CD8-positive, alpha-beta memory T cell (primary cell): ENCODE measurements at regions not wholly inside any gene's neighbourhood (a gene's known extent, or its start where the extent isn't known, plus 50 kb on each side); places are given as distances from the start of the nearest gene placed in this dataset.

Experiments used
- CTCF ChIA-PET: fragments of 350-600 bp; sonication (Branson Sonifier 250); formaldehyde crosslinking; loops from one replicate; lab custom pipeline; 2021; ENCODE audit warnings: antibody characterized with exemption; lab: Charles Lee
- POLR2A ChIA-PET: fragments of 350-600 bp; sonication (Branson Sonifier 250); formaldehyde crosslinking; loops from one replicate; lab custom pipeline; 2021; ENCODE audit warnings: antibody characterized with exemption; lab: Charles Lee
- DNase-seq, 5 donors: peaks; one replicate each; pipeline versions ENCODE4 v3.0.0 to v3.0.0-alpha.2; 2020 to 2022; ENCODE audit warnings: mixed read lengths in 1 of 5
- H3K27ac ChIP-seq: one replicate; pipeline ENCODE4 v1.7.0; 2013; ENCODE audit warnings: low read depth, mild to moderate bottlenecking, low read length, moderate library complexity
- H3K27me3 ChIP-seq: 2 replicates; pipeline ENCODE4 v1.7.0; 2013; ENCODE audit warnings: low read length, mild to moderate bottlenecking; ENCODE audit not compliant: insufficient read depth, poor library complexity, severe bottlenecking
- H3K36me3 ChIP-seq: 2 replicates; pipeline ENCODE4 v1.7.0; 2013; ENCODE audit warnings: mild to moderate bottlenecking, low read length, moderate library complexity; ENCODE audit not compliant: insufficient read depth
- H3K4me1 ChIP-seq: 2 replicates; pipeline ENCODE4 v1.7.0; 2013; ENCODE audit warnings: mild to moderate bottlenecking, low read length, moderate library complexity; ENCODE audit not compliant: insufficient read depth
- H3K4me3 ChIP-seq: 2 replicates; pipeline ENCODE4 v1.7.0; 2013; ENCODE audit warnings: mild to moderate bottlenecking, low read length
- H3K9me3 ChIP-seq: 2 replicates; pipeline ENCODE4 v1.7.0; 2013; ENCODE audit warnings: mild to moderate bottlenecking, low read length
- H3K27ac Mint-ChIP-seq, 8 donors: one replicate each; pipeline ENCODE4 v1.8.0; 2020 to 2021; ENCODE audit warnings: mixed read lengths in 8 of 8, mild to moderate bottlenecking in 6 of 8, inconsistent platforms in 3 of 8, moderate library complexity in 3 of 8
- H3K27me3 Mint-ChIP-seq, 2 donors: one replicate each; pipeline ENCODE4 v1.8.0; 2020 to 2021; ENCODE audit warnings: mixed read lengths in 2 of 2, mild to moderate bottlenecking in 1 of 2, moderate library complexity in 1 of 2
- H3K36me3 Mint-ChIP-seq, 3 donors: one replicate each; pipeline ENCODE4 v1.8.0; 2020 to 2021; ENCODE audit warnings: mixed read lengths in 3 of 3, inconsistent platforms in 1 of 3, mild to moderate bottlenecking in 1 of 3
- H3K4me1 Mint-ChIP-seq, 3 donors: one replicate each; pipeline ENCODE4 v1.8.0; 2020 to 2021; ENCODE audit warnings: mixed read lengths in 3 of 3, inconsistent platforms in 1 of 3, mild to moderate bottlenecking in 1 of 3
- H3K4me3 Mint-ChIP-seq, 7 donors: one replicate each; pipeline ENCODE4 v1.8.0; 2020 to 2021; ENCODE audit warnings: mixed read lengths in 7 of 7, mild to moderate bottlenecking in 6 of 7, moderate library complexity in 4 of 7, inconsistent platforms in 2 of 7
- H3K9me3 Mint-ChIP-seq, 5 donors: one replicate each; pipeline ENCODE4 v1.8.0; 2020 to 2022; ENCODE audit warnings: mixed read lengths in 5 of 5, mild to moderate bottlenecking in 3 of 5, moderate library complexity in 2 of 5, inconsistent platforms in 1 of 5

- H3K27ac ChIP-seq, result no peak overlapping the region
- Mint-ChIP-seq H3K27ac (no peak overlapping the region), H3K36me3 (no peaks in the 10 kb centered on the region), H3K27me3 (no peaks in the 10 kb centered on the region), H3K4me1 (no peaks in the 10 kb centered on the region), H3K9me3 (peaks cover 0 to 2% (median 0%) of the 10 kb centered on the region in 5 donors), H3K4me3 (no peak overlapping the region)
- H3K36me3 ChIP-seq, result no peaks in the 10 kb centered on the region
- no peaks in the 10 kb centered on the region for H3K4me1 ChIP-seq
- no peaks in the 10 kb centered on the region for H3K27me3 ChIP-seq
- ChIA-PET CTCF (no interaction called here), POLR2A (no interaction called here)
- no peaks in the 10 kb centered on the region for H3K9me3 ChIP-seq
- DNase-seq, result no peak
- H3K4me3 ChIP-seq, result no peak overlapping the region
These were observed 808.4 kb downstream of the BCL11A start for GRCh38 chr2:59745085-59745484.

DNA sequence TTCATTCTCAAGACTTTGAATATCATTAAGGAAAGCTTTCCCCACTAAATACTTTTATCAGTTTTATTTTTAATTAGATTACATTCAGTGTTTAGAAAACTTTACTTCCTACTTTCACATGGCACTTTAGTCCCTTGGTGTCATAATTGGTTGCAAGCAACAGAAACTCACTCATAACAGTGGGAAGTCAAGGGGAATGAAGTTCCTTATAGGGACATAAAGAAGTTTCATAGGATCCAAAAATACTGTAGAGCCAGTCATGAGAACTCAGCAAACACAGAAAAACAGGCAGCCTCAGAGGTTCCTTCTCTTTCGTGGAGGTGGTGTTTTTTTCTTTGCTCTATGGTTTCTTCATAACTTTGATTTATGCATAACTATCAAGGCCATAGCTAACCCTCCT, 809.0 kb downstream of the BCL11A start:
- no peak overlapping the region for H3K4me3 ChIP-seq
- peaks cover 0 to 2% (median 0%) of the 10 kb centered on the region in 5 donors for H3K9me3 Mint-ChIP-seq
- CTCF ChIA-PET, result no interaction called here
- H3K9me3 ChIP-seq, result no peaks in the 10 kb centered on the region
- no peak overlapping the region for H3K27ac Mint-ChIP-seq
- H3K27ac ChIP-seq, result no peak overlapping the region
- POLR2A ChIA-PET, result no interaction called here
- H3K36me3 Mint-ChIP-seq, result no peaks in the 10 kb centered on the region
- no peaks in the 10 kb centered on the region for H3K4me1 Mint-ChIP-seq
- H3K4me3 Mint-ChIP-seq, result no peak overlapping the region
- no peaks in the 10 kb centered on the region for H3K27me3 Mint-ChIP-seq
- H3K36me3 ChIP-seq, result no peaks in the 10 kb centered on the region
- no peaks in the 10 kb centered on the region for H3K4me1 ChIP-seq
- no peaks in the 10 kb centered on the region for H3K27me3 ChIP-seq
- no peak for DNase-seq

DNA sequence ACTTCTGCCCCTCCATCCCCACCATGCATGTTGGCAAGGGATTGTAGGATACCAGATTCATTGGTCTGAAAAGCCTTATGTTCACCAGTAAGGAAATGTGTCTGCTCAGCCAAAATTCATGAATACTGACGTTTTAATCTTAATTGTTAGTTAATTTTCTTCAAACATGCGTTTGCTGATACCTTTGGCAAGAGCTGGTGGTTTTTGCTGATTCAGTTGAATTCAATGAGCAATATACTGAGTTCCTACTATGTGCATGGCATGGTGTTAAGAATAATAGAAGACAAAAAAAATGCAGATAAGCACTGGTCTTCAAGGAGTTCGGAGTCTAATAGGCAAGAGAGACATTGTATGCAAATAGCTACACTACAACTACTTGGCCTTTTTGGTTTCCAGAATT, 811.6 kb downstream of the BCL11A start:
- Histone ChIP-seq H3K27me3 (no peaks in the 10 kb centered on the region), H3K4me1 (no peaks in the 10 kb centered on the region), H3K9me3 (no peaks in the 10 kb centered on the region), H3K4me3 (no peak overlapping the region), H3K36me3 (no peaks in the 10 kb centered on the region), H3K27ac (no peak overlapping the region)
- no peaks in the 10 kb centered on the region for H3K36me3 Mint-ChIP-seq
- H3K9me3 Mint-ChIP-seq, result peaks cover 0 to 3% (median 2%) of the 10 kb centered on the region in 5 donors
- DNase-seq, result no peak
- POLR2A ChIA-PET, result no interaction called here
- H3K4me1 Mint-ChIP-seq, result no peaks in the 10 kb centered on the region
- H3K27me3 Mint-ChIP-seq, result no peaks in the 10 kb centered on the region
- H3K4me3 Mint-ChIP-seq, result no peak overlapping the region
- H3K27ac Mint-ChIP-seq, result no peak overlapping the region
- CTCF ChIA-PET, result no interaction called here

GRCh38 chr2:59739166-59739565, 814.3 kb downstream of the BCL11A start:
- Histone ChIP-seq H3K9me3 (no peaks in the 10 kb centered on the region), H3K4me1 (no peaks in the 10 kb centered on the region), H3K27me3 (no peaks in the 10 kb centered on the region), H3K27ac (no peak overlapping the region), H3K36me3 (no peaks in the 10 kb centered on the region), H3K4me3 (no peak overlapping the region)
- H3K4me1 Mint-ChIP-seq, result no peaks in the 10 kb centered on the region
- H3K27me3 Mint-ChIP-seq, result no peaks in the 10 kb centered on the region
- CTCF ChIA-PET, result no interaction called here
- no peak overlapping the region for H3K27ac Mint-ChIP-seq
- peaks cover 0 to 3% (median 2%) of the 10 kb centered on the region in 5 donors for H3K9me3 Mint-ChIP-seq
- H3K36me3 Mint-ChIP-seq, result no peaks in the 10 kb centered on the region
- no peak for DNase-seq
- POLR2A ChIA-PET, result no interaction called here
- no peak overlapping the region for H3K4me3 Mint-ChIP-seq

GRCh38 chr2:59737299-59737698, 816.2 kb downstream of the BCL11A start:
- Histone ChIP-seq H3K27ac (no peak overlapping the region), H3K9me3 (no peaks in the 10 kb centered on the region), H3K27me3 (no peaks in the 10 kb centered on the region), H3K4me3 (no peak overlapping the region), H3K4me1 (no peaks in the 10 kb centered on the region), H3K36me3 (no peaks in the 10 kb centered on the region)
- Mint-ChIP-seq H3K36me3 (no peaks in the 10 kb centered on the region), H3K4me3 (no peak overlapping the region), H3K27me3 (peaks cover 0 to 1% of the 10 kb centered on the region in 2 donors), H3K4me1 (no peaks in the 10 kb centered on the region), H3K9me3 (peaks cover 0 to 4% (median 3%) of the 10 kb centered on the region in 5 donors), H3K27ac (no peak overlapping the region)
- CTCF ChIA-PET, result no interaction called here
- POLR2A ChIA-PET, result no interaction called here
- no peak for DNase-seq

GRCh38 chr2:59734743-59735142, 818.7 kb downstream of the BCL11A start:
- ChIA-PET POLR2A (no interaction called here), CTCF (interaction anchor here (0.6 to 1.1 kb wide), 2 partner anchors 23 to 128 kb away, joined by 3 read pairs; no protein-coding TSS in a partner anchor)
- peaks cover 0 to 4% (median 2%) of the 10 kb centered on the region in 5 donors for H3K9me3 Mint-ChIP-seq

GRCh38 chr2:59733970-59734369, 819.5 kb downstream of the BCL11A start:
- POLR2A ChIA-PET, result no interaction called here

More at GRCh38 chr2:59734743-59735142, 818.7 kb downstream of the BCL11A start:
- H3K4me3 ChIP-seq, result no peak overlapping the region
- no peaks in the 10 kb centered on the region for H3K36me3 Mint-ChIP-seq
- no peak overlapping the region for H3K27ac Mint-ChIP-seq
- no peaks in the 10 kb centered on the region for H3K27me3 ChIP-seq
- no peak for DNase-seq
- no peak overlapping the region for H3K4me3 Mint-ChIP-seq
- no peak overlapping the region for H3K27ac ChIP-seq
- no peaks in the 10 kb centered on the region for H3K9me3 ChIP-seq
- no peaks in the 10 kb centered on the region for H3K4me1 ChIP-seq
- no peaks in the 10 kb centered on the region for H3K36me3 ChIP-seq
- no peaks in the 10 kb centered on the region for H3K4me1 Mint-ChIP-seq
- H3K27me3 Mint-ChIP-seq, result peaks cover 0 to 1% of the 10 kb centered on the region in 2 donors

GRCh38 chr2:59733567-59733930, 819.9 kb downstream of the BCL11A start:
- no peak overlapping the region for H3K27ac ChIP-seq
- DNase-seq, result no peak
- no peaks in the 10 kb centered on the region for H3K27me3 ChIP-seq
- no peaks in the 10 kb centered on the region for H3K36me3 ChIP-seq
- Mint-ChIP-seq H3K27me3 (peaks cover 0 to 1% of the 10 kb centered on the region in 2 donors), H3K9me3 (peaks cover 0 to 3% (median 2%) of the 10 kb centered on the region in 5 donors), H3K36me3 (no peaks in the 10 kb centered on the region), H3K27ac (no peak overlapping the region), H3K4me3 (no peak overlapping the region), H3K4me1 (no peaks in the 10 kb centered on the region)
- H3K4me3 ChIP-seq, result no peak overlapping the region
- ChIA-PET POLR2A (no interaction called here), CTCF (no interaction called here)
- no peaks in the 10 kb centered on the region for H3K4me1 ChIP-seq
- H3K9me3 ChIP-seq, result no peaks in the 10 kb centered on the region

More at GRCh38 chr2:59733970-59734369, 819.5 kb downstream of the BCL11A start:
- no peaks in the 10 kb centered on the region for H3K27me3 ChIP-seq
- H3K4me1 ChIP-seq, result no peaks in the 10 kb centered on the region
- peaks cover 0 to 1% of the 10 kb centered on the region in 2 donors for H3K27me3 Mint-ChIP-seq
- H3K27ac Mint-ChIP-seq, result no peak overlapping the region
- H3K4me1 Mint-ChIP-seq, result no peaks in the 10 kb centered on the region
- CTCF ChIA-PET, result no interaction called here
- no peak overlapping the region for H3K4me3 Mint-ChIP-seq
- no peak overlapping the region for H3K4me3 ChIP-seq
- H3K27ac ChIP-seq, result no peak overlapping the region
- H3K9me3 Mint-ChIP-seq, result peaks cover 0 to 3% (median 2%) of the 10 kb centered on the region in 5 donors
- no peaks in the 10 kb centered on the region for H3K36me3 ChIP-seq
- no peaks in the 10 kb centered on the region for H3K36me3 Mint-ChIP-seq
- DNase-seq, result no peak
- H3K9me3 ChIP-seq, result no peaks in the 10 kb centered on the region
